Mucosa of stomach (tissue), 1 donor: ENCODE measurements at regions not wholly inside any gene's neighbourhood (a gene's known extent, or its start where the extent isn't known, plus 50 kb on each side); places are given as distances from the start of the nearest gene placed in this dataset.

ENCODE experiments used
- H3K27me3 ChIP-seq: one replicate; pipeline ENCODE4 v1.7.0; 2013; ENCODE audit warnings: mild to moderate bottlenecking, low read length; ENCODE audit not compliant: control insufficient read depth, insufficient read depth
- H3K36me3 ChIP-seq: one replicate; pipeline ENCODE4 v1.7.0; 2013; ENCODE audit warnings: low read length; ENCODE audit not compliant: control insufficient read depth, insufficient read depth
- H3K4me1 ChIP-seq: one replicate; pipeline ENCODE4 v1.7.0; 2013; ENCODE audit warnings: mild to moderate bottlenecking, low read length; ENCODE audit not compliant: control insufficient read depth, insufficient read depth
- H3K4me3 ChIP-seq: one replicate; pipeline ENCODE4 v1.7.0; 2013; ENCODE audit warnings: low read length
- H3K9ac ChIP-seq: one replicate; pipeline ENCODE4 v1.7.0; 2013; ENCODE audit warnings: mild to moderate bottlenecking, low read length, moderate library complexity
- H3K9me3 ChIP-seq: one replicate; pipeline ENCODE4 v1.7.0; 2013; ENCODE audit warnings: mild to moderate bottlenecking, low read length, moderate library complexity; ENCODE audit not compliant: control insufficient read depth
- donor health status: Pancreatic carcinoma.

DNA sequence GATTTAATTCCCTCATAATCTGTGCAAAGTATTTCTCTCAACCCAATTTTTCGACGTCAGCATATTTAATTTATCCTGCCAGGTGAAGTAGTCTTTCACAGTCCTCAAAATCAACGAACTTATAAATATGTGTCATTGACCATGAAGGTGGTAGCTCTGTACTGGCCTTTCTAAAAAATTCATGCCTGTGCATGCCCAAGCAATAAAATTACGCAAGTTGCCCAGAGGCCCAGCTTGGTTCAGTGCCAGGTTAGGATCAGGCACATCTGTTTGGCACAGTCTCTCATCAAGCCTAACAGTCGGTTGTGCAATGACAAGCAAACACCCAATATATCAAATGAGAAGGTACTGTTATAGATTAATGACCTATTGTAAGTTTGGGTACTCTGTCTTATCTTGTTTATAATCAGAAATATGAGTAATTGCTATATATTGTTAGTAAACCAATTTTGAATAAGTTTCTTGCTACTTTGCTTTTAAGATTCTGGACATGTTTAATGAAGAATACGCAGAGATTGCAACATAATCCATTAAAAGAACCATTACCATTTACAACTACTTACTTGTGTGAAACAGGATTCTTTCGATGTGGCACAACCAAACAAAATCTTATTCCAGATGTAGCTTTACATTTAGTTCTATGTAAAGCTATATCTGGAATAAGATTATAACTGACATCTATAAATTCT, 159.0 kb upstream of the IL12A start:
- Histone ChIP-seq H3K36me3 (no peaks in the 10 kb centered on the region), H3K9me3 (no peaks in the 10 kb centered on the region), H3K4me1 (peaks cover 9% of the 10 kb centered on the region), H3K4me3 (no peak overlapping the region), H3K9ac (no peak overlapping the region), H3K27me3 (no peaks in the 10 kb centered on the region)

DNA sequence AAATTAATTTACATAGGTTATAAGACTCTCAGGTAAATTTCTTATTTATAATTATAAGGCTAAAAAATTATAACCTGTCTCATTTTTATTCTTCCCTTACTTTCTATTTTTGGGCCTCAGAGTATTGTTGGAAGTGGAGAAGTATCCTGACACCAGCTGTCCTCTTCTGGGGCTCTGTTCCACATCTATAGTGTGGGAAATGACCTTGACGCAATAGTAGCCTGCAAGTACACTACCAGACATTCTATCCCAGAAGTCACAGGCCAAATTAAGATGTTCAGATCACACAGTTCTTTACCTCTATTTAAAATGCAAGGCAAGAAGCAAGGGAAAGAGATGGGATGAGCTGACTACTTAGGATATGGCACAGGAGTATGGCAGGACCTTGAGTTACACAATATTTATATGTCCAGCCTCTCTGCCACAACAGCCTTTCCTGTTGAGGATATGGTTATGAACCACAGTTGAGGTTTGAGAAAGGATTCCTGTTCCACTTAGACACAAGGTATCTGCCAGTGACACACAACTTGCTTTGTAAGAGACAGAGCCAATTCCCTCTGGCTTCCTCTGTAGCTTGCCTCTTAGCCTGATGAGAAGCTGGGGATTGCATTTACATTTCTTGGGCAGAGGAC, 158.0 kb upstream of the IL12A start:
- Histone ChIP-seq H3K9ac (no peak overlapping the region), H3K4me1 (peaks cover 3% of the 10 kb centered on the region), H3K4me3 (no peak overlapping the region), H3K27me3 (no peaks in the 10 kb centered on the region), H3K36me3 (no peaks in the 10 kb centered on the region), H3K9me3 (no peaks in the 10 kb centered on the region)

DNA sequence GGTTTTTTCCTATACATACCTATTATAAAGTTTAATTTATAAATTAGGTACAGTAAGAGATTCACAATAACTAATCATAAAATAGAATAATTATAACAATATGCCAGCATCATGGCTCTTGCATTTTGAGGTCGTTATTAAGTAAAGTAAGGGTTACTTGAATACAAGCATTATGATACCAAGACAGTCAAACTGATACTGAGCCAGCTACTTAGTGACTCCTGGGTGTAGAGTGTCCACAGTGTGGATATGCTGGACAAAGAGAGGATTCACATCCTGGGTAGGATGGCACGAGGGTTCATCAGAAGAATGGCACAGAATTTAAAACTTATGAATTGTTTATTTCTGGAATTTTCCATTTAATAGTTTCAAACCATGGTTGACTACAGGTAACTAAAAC, 157.2 kb upstream of the IL12A start:
- Histone ChIP-seq H3K36me3 (no peaks in the 10 kb centered on the region), H3K4me1 (no peaks in the 10 kb centered on the region), H3K27me3 (no peaks in the 10 kb centered on the region), H3K4me3 (no peak overlapping the region), H3K9ac (no peak overlapping the region), H3K9me3 (no peaks in the 10 kb centered on the region)

DNA sequence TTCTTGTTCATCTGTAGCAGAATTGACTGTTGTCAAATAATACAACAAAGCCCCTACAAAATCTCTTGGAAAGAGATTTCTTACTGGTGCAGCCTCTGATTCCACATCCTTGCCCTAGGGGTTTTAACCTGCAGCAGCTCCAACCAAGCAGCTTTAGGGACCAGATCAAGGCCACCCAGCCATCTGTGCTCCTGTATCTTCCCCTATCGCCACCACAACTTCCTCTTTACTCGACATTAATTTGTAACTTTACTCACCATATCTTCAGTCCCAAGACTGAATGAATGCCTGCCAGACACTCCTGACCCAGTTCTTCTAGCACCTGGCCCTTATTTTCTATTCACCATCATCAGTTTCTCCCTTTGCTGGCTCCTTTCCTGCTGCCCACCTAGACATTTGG, 156.6 kb upstream of the IL12A start:
- no peaks in the 10 kb centered on the region for H3K27me3 ChIP-seq
- H3K4me3 ChIP-seq = no peak overlapping the region
- no peaks in the 10 kb centered on the region for H3K4me1 ChIP-seq
- H3K36me3 ChIP-seq = no peaks in the 10 kb centered on the region
- no peak overlapping the region for H3K9ac ChIP-seq
- no peaks in the 10 kb centered on the region for H3K9me3 ChIP-seq

DNA sequence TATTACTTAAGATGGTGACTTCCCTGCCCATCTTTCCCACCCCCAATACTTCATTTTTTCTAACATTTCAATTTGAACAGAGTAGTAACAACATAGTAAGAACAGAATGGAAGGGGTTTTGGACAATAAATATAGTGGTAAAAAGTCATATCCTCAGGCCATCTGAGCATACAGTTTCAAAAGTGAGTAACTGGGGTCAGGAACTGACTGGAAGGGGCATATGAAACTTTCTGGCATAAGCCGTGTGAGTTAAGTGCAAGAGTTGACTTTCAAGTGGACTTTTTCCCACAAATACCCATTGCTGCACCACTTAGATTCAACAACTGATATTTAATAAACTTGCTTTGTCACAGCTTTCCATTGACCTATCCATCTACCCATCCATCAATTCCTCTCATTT, 153.5 kb upstream of the IL12A start:
- Histone ChIP-seq H3K4me3 (no peak overlapping the region), H3K36me3 (no peaks in the 10 kb centered on the region), H3K9ac (no peak overlapping the region), H3K27me3 (peaks cover 1% of the 10 kb centered on the region), H3K4me1 (no peaks in the 10 kb centered on the region), H3K9me3 (no peaks in the 10 kb centered on the region)

DNA sequence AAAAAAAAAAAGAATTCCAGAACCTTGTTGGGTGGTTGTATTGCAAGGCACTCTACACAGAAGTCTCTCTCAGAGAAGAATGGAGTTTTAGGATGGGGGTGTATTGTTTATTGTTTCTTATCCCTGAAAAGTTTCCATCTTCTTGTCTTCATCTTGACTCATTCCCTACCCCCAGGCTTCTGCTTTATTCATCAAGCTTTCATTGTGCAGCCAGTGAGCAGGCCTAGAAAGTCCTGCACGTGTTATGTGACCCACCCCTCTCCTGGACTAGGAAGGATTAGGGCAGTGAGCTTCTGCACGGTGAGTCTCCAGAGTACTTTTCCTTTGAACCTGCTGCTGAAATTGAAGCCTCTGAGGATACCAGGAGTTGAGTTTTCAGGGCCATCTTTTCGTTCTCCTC, 150.9 kb upstream of the IL12A start:
- H3K27me3 ChIP-seq = peaks cover 4% of the 10 kb centered on the region
- H3K4me3 ChIP-seq = no peak overlapping the region
- H3K9ac ChIP-seq = no peak overlapping the region
- H3K36me3 ChIP-seq = no peaks in the 10 kb centered on the region
- no peaks in the 10 kb centered on the region for H3K9me3 ChIP-seq
- no peaks in the 10 kb centered on the region for H3K4me1 ChIP-seq

- no peaks in the 10 kb centered on the region for H3K36me3 ChIP-seq
- H3K4me3 ChIP-seq = no peak overlapping the region
- H3K9ac ChIP-seq = no peak overlapping the region
Observed at GRCh38 chr3:159838938-159839337, 149.7 kb upstream of the IL12A start.

DNA sequence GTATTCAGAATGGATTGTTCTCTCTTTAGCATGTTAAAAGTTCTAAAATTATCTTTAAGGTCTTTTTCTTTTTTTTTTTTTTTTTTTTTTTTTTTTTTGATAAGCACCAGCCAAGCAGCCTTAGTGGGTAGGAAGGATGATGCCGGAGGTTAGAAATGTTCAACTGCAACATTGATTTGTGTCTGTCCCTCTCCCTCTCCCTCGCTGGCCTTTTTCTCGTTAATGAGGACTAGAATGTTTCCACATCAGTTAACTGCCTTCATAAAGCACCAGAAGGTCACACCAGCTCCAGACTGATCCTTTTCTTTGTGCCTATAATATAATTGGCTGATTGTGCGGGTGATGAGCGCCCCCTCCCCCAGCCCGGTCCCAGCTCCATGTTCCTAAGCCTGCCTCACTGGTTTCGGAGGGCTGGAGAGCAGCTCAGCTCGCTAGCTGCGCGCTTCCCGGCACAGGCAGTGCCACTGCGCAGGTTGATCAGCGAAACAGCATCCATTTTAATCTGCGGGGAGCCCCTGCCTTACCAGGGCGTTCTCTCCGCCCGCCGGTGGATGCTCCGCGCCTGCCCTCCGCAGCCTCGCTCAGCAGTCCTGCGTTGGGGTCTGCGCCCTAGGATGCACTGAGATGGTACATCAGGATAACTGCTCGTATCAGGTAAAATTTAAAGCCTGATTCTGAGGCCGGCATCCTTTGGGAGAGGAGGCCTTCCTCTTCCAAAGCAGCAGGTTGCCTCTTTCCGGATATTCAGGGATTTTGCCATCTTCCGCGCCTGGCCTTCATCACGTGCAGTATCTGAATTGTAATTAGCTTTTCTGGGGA, 148.9 kb upstream of the IL12A start, which contains the start of gene SCHIP1:
TSS of gene SCHIP1 (plus strand) at position 301 of the 819 bp plus-strand sequence.
- Histone ChIP-seq H3K4me1 (no peaks in the 10 kb centered on the region), H3K4me3 (no peak within 1 kb of the TSS), H3K9ac (no peak within 1 kb of the TSS)

More at GRCh38 chr3:159838938-159839337, 149.7 kb upstream of the IL12A start:
- Histone ChIP-seq H3K27me3 (peaks cover 4% of the 10 kb centered on the region), H3K9me3 (no peaks in the 10 kb centered on the region), H3K4me1 (no peaks in the 10 kb centered on the region)

DNA sequence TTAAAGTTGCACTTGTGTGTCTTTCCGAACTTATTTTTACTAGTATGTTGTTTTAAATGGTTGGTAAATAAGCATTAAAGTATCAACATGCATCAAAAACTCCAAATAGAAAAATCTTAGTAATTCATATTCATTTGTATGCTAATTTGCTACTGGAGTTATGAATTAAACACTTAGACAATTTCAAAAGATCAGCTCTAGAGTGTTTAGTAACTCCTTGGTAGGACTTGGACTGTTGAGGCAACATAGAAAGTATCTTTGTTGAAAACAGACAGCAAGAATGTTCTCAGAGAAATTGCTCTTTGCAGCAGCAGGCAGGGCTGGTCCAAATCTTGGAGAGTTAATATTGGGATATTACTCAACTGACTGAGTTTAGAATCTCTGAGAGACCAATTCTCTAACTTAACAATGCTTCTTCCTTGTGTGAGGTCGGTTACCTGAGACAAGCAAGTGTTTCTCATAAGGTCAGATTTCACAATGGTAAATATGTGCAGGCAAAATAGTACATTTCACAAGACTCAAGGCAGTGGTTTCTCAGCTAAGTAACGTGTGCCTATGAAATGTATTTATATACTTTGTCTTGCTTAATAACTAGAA, 147.8 kb upstream of the IL12A start:
- Histone ChIP-seq H3K4me3 (no peak overlapping the region), H3K9ac (no peak overlapping the region), H3K9me3 (no peaks in the 10 kb centered on the region), H3K4me1 (no peaks in the 10 kb centered on the region), H3K36me3 (no peaks in the 10 kb centered on the region), H3K27me3 (peaks cover 4% of the 10 kb centered on the region)

More for the DNA sequence above, 148.9 kb upstream of the IL12A start, which contains the start of gene SCHIP1:
- Histone ChIP-seq H3K27me3 (peaks cover 4% of the 10 kb centered on the region), H3K9me3 (no peaks in the 10 kb centered on the region), H3K36me3 (no peaks in the 10 kb centered on the region)

- Histone ChIP-seq H3K27me3 (peaks cover 4% of the 10 kb centered on the region), H3K9me3 (no peaks in the 10 kb centered on the region), H3K9ac (no peak overlapping the region), H3K36me3 (no peaks in the 10 kb centered on the region), H3K4me3 (no peak overlapping the region), H3K4me1 (no peaks in the 10 kb centered on the region)
Observed at GRCh38 chr3:159841766-159842165, 146.9 kb upstream of the IL12A start.

DNA sequence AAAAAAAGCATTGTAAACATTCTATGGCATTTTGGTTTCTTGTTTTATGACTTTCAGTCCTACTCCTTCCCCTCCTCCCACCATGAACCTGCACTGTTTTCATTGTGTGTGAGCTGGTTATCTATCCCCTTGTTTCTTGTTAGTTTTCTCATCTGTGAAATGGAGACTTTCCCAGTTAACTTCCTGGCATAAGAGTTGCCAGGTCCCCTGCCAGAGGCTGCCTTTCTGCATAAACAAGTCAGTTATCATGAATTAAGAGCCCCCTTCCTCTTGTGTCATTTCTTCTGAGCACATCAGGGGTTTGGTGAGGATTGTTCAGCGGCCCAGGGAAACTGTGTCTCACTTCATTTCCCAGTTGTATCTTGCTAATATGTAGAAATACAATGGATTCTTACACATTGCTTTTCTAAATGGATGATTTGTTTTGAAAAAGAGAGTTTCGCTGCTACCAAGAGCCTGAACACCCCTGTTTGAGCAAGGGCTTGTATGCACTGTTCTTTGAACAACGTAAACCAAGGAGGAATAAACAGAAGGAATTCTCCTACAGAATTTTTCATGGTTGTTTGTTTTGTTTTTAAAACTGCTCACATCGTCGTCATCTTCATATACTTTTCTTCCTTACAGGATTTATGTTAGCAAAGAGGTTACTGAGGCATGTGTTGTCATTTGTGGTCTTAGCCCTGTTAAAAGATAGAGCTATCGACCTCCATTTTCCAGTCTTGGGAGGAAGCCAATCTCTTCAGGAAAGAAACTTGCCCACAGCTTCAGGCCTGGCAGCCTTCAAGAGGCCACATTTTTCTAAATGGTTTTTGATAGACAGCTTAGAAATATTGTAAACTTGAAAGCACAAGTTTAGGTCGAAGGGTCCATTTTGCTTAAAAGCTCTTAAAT, 144.6 kb upstream of the IL12A start:
- H3K4me1 ChIP-seq = no peaks in the 10 kb centered on the region

More for the DNA sequence above, 144.6 kb upstream of the IL12A start:
- H3K9ac ChIP-seq = no peak overlapping the region
- no peaks in the 10 kb centered on the region for H3K36me3 ChIP-seq
- H3K4me3 ChIP-seq = no peak overlapping the region
- H3K9me3 ChIP-seq = no peaks in the 10 kb centered on the region
- peaks cover 4% of the 10 kb centered on the region for H3K27me3 ChIP-seq
